GM23248 (cell line): ENCODE measurements at regions not wholly inside any gene's neighbourhood (a gene's known extent, or its start where the extent isn't known, plus 50 kb on each side); places are given as distances from the start of the nearest gene placed in this dataset.

ENCODE experiments used
- EZH2 ChIP-seq: fragments of 200-600 bp; sonication (generic); IDR thresholded peaks from 2 replicates; pipeline ENCODE4 v1.6.1; 2018; ENCODE audit warnings: antibody characterized with exemption, mild to moderate bottlenecking; ENCODE audit not compliant: insufficient read depth, poor library complexity, severe bottlenecking
- EZH2phosphoT487 ChIP-seq: fragments of 200-600 bp; sonication (generic); IDR thresholded peaks from 2 replicates; pipeline ENCODE4 v1.6.1; 2018; ENCODE audit warnings: antibody characterized with exemption, moderate library complexity, mild to moderate bottlenecking, low read depth; ENCODE audit not compliant: insufficient read depth

DNA sequence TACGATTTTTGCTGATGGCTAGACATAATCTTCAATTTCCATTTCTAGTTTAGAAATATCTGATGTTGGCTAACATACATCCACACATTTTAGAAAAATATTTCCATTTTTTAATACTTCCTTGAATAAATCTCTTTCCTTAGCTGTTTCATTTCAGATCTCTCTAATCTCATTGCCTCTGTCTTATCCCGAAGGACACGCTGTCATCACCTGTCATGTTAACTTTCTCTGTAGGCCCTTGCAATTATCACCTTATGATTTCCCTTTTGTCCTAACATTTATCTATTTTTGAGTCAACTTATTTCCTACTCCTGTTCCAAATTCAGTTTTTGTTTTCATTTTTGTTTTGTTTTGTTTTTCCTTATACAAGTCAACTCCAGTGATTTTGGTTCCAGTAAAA lies 173.1 kb upstream of the POM121L12 start:
- no peak for TF ChIP-seq EZH2
- no peak for TF ChIP-seq EZH2phosphoT487
